ENCODE measurements at regions not wholly inside any gene's neighbourhood (a gene's known extent, or its start where the extent isn't known, plus 50 kb on each side); places are given as distances from the start of the nearest gene placed in this dataset.

GRCh38 chr6:4582506-4583417, 193.4 kb upstream of the CDYL start:
- no peak for TF ChIP-seq CTCF (conservative IDR thresholded peaks at IDR 0.05 in 1 of 2, IDR thresholded peaks at IDR 0.05 in 1 of 2; ENCODE audit: extremely low read depth in 1 of 2, insufficient read depth in 1 of 2, low read depth in 1 of 2, low read length in 2 of 2)
- no peak for TF ChIP-seq EZH2 (IDR thresholded peaks at IDR 0.05; ENCODE audit: borderline replicate concordance, low read length)
